ENCODE measurements at regions not wholly inside any gene's neighbourhood (a gene's known extent, or its start where the extent isn't known, plus 50 kb on each side); places are given as distances from the start of the nearest gene placed in this dataset.

- DNase-seq: no peak
Measured at GRCh38 chr4:147327322-147327721, 153.6 kb upstream of the EDNRA start.

- no peak for DNase-seq
Measured at GRCh38 chr4:147328189-147328588, 152.7 kb upstream of the EDNRA start.

GRCh38 chr4:147328756-147329446 lies 152.0 kb upstream of the EDNRA start:
- DNase-seq: no peak

- DNase-seq: no peak
Measured at GRCh38 chr4:147332091-147332490, 148.8 kb upstream of the EDNRA start.

GRCh38 chr4:147334478-147334877 lies 146.4 kb upstream of the EDNRA start:
- DNase-seq: no peak

GRCh38 chr4:147335183-147335582 lies 145.7 kb upstream of the EDNRA start:
- no peak for DNase-seq

GRCh38 chr4:147336252-147336651 lies 144.6 kb upstream of the EDNRA start:
- no peak for DNase-seq

- no peak for DNase-seq
Measured at GRCh38 chr4:147339100-147339499, 141.8 kb upstream of the EDNRA start.

GRCh38 chr4:147340111-147340510 lies 140.8 kb upstream of the EDNRA start:
- DNase-seq: no peak

GRCh38 chr4:147340591-147341120 lies 140.2 kb upstream of the EDNRA start:
- no peak for DNase-seq

- no peak for DNase-seq
Measured at GRCh38 chr4:147343692-147344091, 137.2 kb upstream of the EDNRA start.

- no peak for DNase-seq
Measured at GRCh38 chr4:147345662-147346061, 135.2 kb upstream of the EDNRA start.

GRCh38 chr4:147347217-147347616 lies 133.7 kb upstream of the EDNRA start:
- no peak for DNase-seq

- no peak for DNase-seq
Measured at GRCh38 chr4:147349193-147349592, 131.7 kb upstream of the EDNRA start.

- DNase-seq: no peak
Measured at GRCh38 chr4:147351083-147351787, 129.7 kb upstream of the EDNRA start.

- no peak for DNase-seq
Measured at GRCh38 chr4:147354237-147354636, 126.7 kb upstream of the EDNRA start.

GRCh38 chr4:147355032-147355656 lies 125.8 kb upstream of the EDNRA start:
- DNase-seq: no peak

- no peak for DNase-seq
Measured at GRCh38 chr4:147355847-147356246, 125.0 kb upstream of the EDNRA start.

GRCh38 chr4:147360301-147360700 lies 120.6 kb upstream of the EDNRA start:
- no peak for DNase-seq

GRCh38 chr4:147361726-147362125 lies 119.2 kb upstream of the EDNRA start:
- DNase-seq: no peak

- no peak for DNase-seq
Measured at GRCh38 chr4:147362938-147363337, 118.0 kb upstream of the EDNRA start.

GRCh38 chr4:147363514-147363913 lies 117.4 kb upstream of the EDNRA start:
- DNase-seq: no peak

- DNase-seq: no peak
Measured at GRCh38 chr4:147365396-147365795, 115.5 kb upstream of the EDNRA start.

- DNase-seq: no peak
Measured at GRCh38 chr4:147366164-147366563, 114.7 kb upstream of the EDNRA start.
